Lower lobe of right lung (tissue), 2 donors: ENCODE measurements at regions not wholly inside any gene's neighbourhood (a gene's known extent, or its start where the extent isn't known, plus 50 kb on each side); places are given as distances from the start of the nearest gene placed in this dataset.

Experiments used
- ATAC-seq, 2 donors: fragments of 200-7000 bp; cut with Tn5 transposase; one replicate each; pipeline ENCODE4 v1.9.1; 2020 to 2022; ENCODE audit warnings: mild to moderate bottlenecking in 2 of 2, moderate library complexity in 2 of 2
- DNase-seq: peaks from one replicate; pipeline ENCODE4 v3.0.0-alpha.2; 2020
- H3K27ac ChIP-seq: fragments of 200-600 bp; one replicate; pipeline ENCODE4 v1.8.0; 2022
- H3K27me3 ChIP-seq: fragments of 200-600 bp; one replicate; pipeline ENCODE4 v1.8.0; 2022; ENCODE audit warnings: low read depth
- H3K36me3 ChIP-seq: fragments of 200-600 bp; one replicate; pipeline ENCODE4 v1.8.0; 2022; ENCODE audit warnings: mild to moderate bottlenecking
- H3K4me1 ChIP-seq: fragments of 200-600 bp; one replicate; pipeline ENCODE4 v1.8.0; 2022
- H3K4me3 ChIP-seq: fragments of 200-600 bp; one replicate; pipeline ENCODE4 v1.8.0; 2022; ENCODE audit warnings: mild to moderate bottlenecking
- H3K9me3 ChIP-seq: fragments of 200-600 bp; one replicate; pipeline ENCODE4 v1.8.0; 2022
- CTCF ChIP-seq: fragments of 200-600 bp; IDR thresholded peaks from one replicate; pipeline ENCODE4 v1.8.0; 2022; ENCODE audit warnings: antibody characterized with exemption, mild to moderate bottlenecking
- intact Hi-C: fragments of 100-400 bp; cut with DNase I; formaldehyde crosslinking; loops from one replicate; pipeline ENCODE4 v1.11.0; 2022
- donor health status: DM: no; HTN: yes; CAD: no; lungs with severe emphysema.

DNA sequence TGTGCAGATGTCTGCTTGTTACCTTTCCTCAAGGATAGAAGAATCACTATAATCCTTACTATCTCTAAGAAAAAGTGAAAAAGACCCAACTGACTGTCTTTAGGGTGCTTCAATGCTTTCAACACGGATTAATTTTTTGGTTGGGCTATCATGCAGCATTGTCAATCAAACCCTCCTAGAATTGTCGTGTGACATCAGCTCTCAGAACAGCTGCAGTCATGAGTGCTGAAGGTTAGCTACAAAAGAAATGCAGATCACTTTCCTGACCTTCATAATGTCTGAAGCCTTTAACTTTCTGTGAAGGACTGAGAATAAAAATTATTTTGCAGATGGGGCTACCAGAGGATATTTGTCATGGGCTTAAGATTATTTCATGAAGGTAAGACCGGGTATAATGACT, 107.9 kb upstream of the EFNA5 start:
- intact Hi-C loops, result no loop called here
- ATAC-seq (no peak), DNase-seq (no peak)
- no peak overlapping the region for H3K27ac ChIP-seq
- no peaks in the 10 kb centered on the region for H3K4me1 ChIP-seq
- no peaks in the 10 kb centered on the region for H3K9me3 ChIP-seq
- H3K27me3 ChIP-seq, result no peaks in the 10 kb centered on the region
- no peak overlapping the region for H3K4me3 ChIP-seq
- TF ChIP-seq CTCF, result no peak
- H3K36me3 ChIP-seq, result no peaks in the 10 kb centered on the region

DNA sequence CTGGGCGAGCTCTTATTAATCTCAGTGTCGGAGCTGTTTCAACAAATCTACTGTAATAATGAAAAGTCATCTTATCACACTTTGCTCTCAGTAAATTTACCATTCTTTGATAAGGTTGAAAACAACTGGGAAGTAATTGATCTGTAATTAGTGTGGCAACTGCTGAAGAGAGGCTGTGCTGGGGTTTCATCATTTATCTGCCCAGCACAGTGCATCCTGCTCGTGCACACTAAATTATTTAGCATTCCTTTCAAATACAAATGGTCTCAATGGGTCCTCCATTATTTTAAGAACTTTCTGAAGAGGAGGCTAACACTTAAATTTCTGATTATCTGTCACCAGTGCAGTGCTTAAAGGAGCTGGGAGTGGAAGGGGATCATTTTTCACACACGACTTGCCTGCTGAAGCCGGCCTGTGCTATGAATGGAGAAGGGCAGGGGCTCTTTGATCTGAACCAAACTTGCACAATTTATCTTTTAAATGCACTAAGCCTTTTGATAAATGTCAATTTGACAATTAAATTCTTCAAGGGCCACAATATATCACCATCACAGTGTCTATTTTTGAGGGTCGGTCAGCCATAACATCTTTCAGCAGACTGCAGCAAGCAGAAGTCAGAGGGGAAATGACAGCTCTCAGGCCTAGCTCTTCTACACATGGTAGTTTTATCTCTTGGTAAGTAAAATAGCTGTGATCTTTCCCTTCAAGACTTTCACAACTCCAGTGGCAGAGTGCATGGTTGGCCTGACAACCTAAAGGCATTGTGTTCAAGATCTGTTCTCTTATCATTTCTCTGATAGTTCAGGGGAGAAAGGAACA, 106.4 kb upstream of the EFNA5 start:
- H3K4me3 ChIP-seq, result no peak overlapping the region
- intact Hi-C loops, result no loop called here

GRCh38 chr5:107776506-107776905, 105.8 kb upstream of the EFNA5 start:
- DNase-seq (no peak), ATAC-seq (no peak)
- Histone ChIP-seq H3K9me3 (no peaks in the 10 kb centered on the region), H3K27me3 (no peaks in the 10 kb centered on the region), H3K36me3 (no peaks in the 10 kb centered on the region), H3K4me3 (no peak overlapping the region), H3K4me1 (no peaks in the 10 kb centered on the region), H3K27ac (no peak overlapping the region)
- TF ChIP-seq CTCF, result no peak
- intact Hi-C loops, result no loop called here

More for the DNA sequence above, 106.4 kb upstream of the EFNA5 start:
- H3K27me3 ChIP-seq, result no peaks in the 10 kb centered on the region
- TF ChIP-seq CTCF, result no peak
- no peak overlapping the region for H3K27ac ChIP-seq
- ATAC-seq (no peak), DNase-seq (no peak)
- no peaks in the 10 kb centered on the region for H3K4me1 ChIP-seq
- H3K36me3 ChIP-seq, result no peaks in the 10 kb centered on the region
- no peaks in the 10 kb centered on the region for H3K9me3 ChIP-seq

GRCh38 chr5:107774316-107774715, 103.6 kb upstream of the EFNA5 start:
- ATAC-seq, result no peak
- intact Hi-C loops, result no loop called here
- H3K4me1 ChIP-seq, result no peaks in the 10 kb centered on the region
- H3K9me3 ChIP-seq, result no peaks in the 10 kb centered on the region
- no peak overlapping the region for H3K27ac ChIP-seq
- H3K27me3 ChIP-seq, result no peaks in the 10 kb centered on the region
- no peak for TF ChIP-seq CTCF
- H3K4me3 ChIP-seq, result no peak overlapping the region
- no peak for DNase-seq
- no peaks in the 10 kb centered on the region for H3K36me3 ChIP-seq

DNA sequence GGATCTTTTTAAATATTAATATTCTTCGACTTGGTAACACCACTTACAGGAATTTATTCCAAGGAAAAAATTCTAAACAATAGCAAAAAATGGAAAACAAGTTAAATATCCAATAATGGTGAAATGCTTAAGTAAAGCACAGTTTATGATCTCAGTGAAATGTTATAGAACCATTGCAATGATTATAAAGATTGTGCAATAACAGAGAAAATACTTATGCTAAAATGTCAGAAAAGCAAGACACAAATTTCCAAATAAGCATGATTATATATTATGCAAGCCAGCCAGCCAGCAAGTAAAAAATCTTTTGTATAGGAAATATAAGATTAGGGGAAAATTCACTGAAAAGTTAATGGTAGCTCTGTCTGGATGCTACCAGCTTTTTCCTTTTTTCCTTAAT, 102.7 kb upstream of the EFNA5 start:
- no peak for ATAC-seq
- Histone ChIP-seq H3K27me3 (no peaks in the 10 kb centered on the region), H3K4me3 (no peak overlapping the region)

More for the DNA sequence above, 102.7 kb upstream of the EFNA5 start:
- Histone ChIP-seq H3K4me1 (no peaks in the 10 kb centered on the region), H3K36me3 (no peaks in the 10 kb centered on the region), H3K27ac (no peak overlapping the region), H3K9me3 (no peaks in the 10 kb centered on the region)
- intact Hi-C loops, result no loop called here
- no peak for TF ChIP-seq CTCF
- no peak for DNase-seq
